PC-9 (cell line): ENCODE measurements at regions not wholly inside any gene's neighbourhood (a gene's known extent, or its start where the extent isn't known, plus 50 kb on each side); places are given as distances from the start of the nearest gene placed in this dataset.

Experiments
- EZH2 ChIP-seq: fragments of 200-600 bp; sonication (generic); IDR thresholded peaks from 2 replicates; pipeline ENCODE4 v1.8.0; 2017; ENCODE audit warnings: antibody characterized with exemption, low read depth
- TF ChIP-seq, protein P1 (sequence below): fragments of 200-600 bp; sonication (generic); conservative IDR thresholded peaks from 2 replicates; pipeline ENCODE4 v1.6.1; 2017; ENCODE audit warnings: mixed run types, antibody characterized with exemption, mild to moderate bottlenecking, moderate library complexity

DNA sequence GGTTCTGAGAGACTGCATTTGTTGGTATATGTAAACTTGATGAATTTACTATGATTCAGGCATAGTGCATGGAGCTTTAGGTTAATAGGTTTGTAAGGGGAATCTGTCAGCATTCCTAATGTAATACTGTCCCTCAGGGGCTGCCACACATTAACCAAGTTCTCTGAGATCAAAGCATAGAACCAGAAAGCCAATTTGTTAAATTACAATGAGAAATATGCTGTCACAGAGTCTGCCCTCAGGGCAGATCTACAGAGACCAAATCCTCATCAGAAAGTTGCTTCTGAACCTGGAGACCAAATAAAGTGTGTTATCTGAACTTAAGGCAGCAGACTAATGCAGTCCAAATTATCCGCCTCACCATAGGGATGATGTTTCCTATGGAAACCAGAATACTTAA is 250.8 kb upstream of the HTR1E start:
- TF ChIP-seq, protein P1, sequence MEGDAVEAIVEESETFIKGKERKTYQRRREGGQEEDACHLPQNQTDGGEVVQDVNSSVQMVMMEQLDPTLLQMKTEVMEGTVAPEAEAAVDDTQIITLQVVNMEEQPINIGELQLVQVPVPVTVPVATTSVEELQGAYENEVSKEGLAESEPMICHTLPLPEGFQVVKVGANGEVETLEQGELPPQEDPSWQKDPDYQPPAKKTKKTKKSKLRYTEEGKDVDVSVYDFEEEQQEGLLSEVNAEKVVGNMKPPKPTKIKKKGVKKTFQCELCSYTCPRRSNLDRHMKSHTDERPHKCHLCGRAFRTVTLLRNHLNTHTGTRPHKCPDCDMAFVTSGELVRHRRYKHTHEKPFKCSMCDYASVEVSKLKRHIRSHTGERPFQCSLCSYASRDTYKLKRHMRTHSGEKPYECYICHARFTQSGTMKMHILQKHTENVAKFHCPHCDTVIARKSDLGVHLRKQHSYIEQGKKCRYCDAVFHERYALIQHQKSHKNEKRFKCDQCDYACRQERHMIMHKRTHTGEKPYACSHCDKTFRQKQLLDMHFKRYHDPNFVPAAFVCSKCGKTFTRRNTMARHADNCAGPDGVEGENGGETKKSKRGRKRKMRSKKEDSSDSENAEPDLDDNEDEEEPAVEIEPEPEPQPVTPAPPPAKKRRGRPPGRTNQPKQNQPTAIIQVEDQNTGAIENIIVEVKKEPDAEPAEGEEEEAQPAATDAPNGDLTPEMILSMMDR, result no peak
- TF ChIP-seq EZH2, result no peak
